ENCODE measurements at regions not wholly inside any gene's neighbourhood (a gene's known extent, or its start where the extent isn't known, plus 50 kb on each side); places are given as distances from the start of the nearest gene placed in this dataset.

DNA sequence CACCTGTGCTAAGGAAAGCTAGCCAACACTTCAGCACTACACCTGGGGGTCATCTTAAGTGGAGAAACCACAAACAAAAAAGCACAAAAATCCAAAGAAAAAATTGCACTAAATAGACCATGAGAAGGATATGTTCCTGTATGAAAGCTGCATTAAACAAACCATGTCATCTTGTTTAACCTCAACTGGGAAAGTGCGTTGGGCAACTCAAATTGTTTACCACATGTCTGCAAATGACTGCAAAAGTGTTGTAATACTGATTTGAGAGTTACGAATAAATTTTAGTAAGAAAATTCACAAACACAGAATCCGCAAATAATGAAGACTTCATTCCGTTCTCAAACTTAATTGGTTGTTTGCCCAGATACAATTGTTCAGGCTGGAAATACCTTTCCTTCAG, 111.9 kb upstream of the EGFR start:
- TF ChIP-seq, protein P1, sequence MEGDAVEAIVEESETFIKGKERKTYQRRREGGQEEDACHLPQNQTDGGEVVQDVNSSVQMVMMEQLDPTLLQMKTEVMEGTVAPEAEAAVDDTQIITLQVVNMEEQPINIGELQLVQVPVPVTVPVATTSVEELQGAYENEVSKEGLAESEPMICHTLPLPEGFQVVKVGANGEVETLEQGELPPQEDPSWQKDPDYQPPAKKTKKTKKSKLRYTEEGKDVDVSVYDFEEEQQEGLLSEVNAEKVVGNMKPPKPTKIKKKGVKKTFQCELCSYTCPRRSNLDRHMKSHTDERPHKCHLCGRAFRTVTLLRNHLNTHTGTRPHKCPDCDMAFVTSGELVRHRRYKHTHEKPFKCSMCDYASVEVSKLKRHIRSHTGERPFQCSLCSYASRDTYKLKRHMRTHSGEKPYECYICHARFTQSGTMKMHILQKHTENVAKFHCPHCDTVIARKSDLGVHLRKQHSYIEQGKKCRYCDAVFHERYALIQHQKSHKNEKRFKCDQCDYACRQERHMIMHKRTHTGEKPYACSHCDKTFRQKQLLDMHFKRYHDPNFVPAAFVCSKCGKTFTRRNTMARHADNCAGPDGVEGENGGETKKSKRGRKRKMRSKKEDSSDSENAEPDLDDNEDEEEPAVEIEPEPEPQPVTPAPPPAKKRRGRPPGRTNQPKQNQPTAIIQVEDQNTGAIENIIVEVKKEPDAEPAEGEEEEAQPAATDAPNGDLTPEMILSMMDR (IDR thresholded peaks at IDR 0.05; ENCODE audit: low read length) = no peak
- TF ChIP-seq EZH2 (IDR thresholded peaks at IDR 0.05; ENCODE audit: borderline replicate concordance, low read length) = no peak

Measured in OCI-LY1 (cell line).